ENCODE measurements at regions not wholly inside any gene's neighbourhood (a gene's known extent, or its start where the extent isn't known, plus 50 kb on each side); places are given as distances from the start of the nearest gene placed in this dataset.

DNA sequence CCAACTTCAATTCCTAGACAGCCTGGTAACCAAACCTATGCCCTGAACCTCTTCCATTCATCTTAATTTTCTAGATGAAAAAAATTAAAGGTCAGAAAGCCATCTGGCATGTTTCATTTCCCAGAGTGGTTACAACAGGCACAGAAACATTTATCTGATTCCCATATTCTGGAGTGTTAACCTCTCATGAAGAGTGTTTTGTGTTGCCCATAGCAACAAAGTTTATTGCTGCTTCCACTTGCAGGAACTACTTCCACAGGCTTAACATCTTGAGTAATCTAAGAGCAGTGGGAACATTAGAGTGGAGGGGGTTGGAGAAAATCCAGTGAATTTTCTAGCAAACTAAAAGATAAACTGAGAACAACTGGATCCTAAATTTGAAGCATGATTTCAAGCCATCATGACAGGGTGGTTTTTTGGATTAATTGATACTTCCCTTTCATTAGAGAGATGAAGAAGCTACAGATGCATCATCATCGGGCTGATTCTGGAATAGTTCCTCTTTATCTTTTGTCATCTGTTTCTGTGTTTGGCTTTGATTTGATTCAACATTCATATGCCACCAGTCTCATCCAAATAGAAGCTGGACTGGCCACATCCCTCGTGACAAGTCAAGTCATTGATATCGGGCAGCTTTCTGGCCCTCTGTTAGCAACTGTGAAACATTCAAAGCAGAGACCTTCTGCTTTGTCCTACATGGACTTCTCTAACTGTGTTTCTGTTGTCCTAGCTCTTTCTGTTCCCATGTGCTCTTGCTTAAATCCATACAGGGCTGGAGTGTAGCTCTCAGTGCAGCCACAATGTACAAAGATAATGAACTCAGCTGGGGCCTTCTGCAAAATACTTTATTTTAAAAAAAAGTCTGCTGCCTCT lies 167.3 kb downstream of the MID1IP1 start:
- Mint-ChIP-seq H3K36me3 (ENCODE audit: insufficient read depth, unreplicated experiment) (no peaks in the 10 kb centered on the region), H3K27me3 (ENCODE audit: insufficient read depth, unreplicated experiment) (no peaks in the 10 kb centered on the region), H3K4me1 (ENCODE audit: low read depth, unreplicated experiment) (no peaks in the 10 kb centered on the region), H3K9me3 (ENCODE audit: unreplicated experiment) (no peaks in the 10 kb centered on the region), H3K27ac (ENCODE audit: unreplicated experiment) (no peak overlapping the region), H3K4me3 (ENCODE audit: unreplicated experiment) (no peak overlapping the region)
- POLR2A ChIA-PET = no interaction called here
- Histone ChIP-seq H3K36me3 (ENCODE audit: control insufficient read depth, insufficient read depth, low read length) (no peaks in the 10 kb centered on the region), H3K4me1 (no peaks in the 10 kb centered on the region), H3K27me3 (replicated peaks; ENCODE audit: control insufficient read depth, insufficient read depth, low read length) (no peaks in the 10 kb centered on the region), H3K4me3 (ENCODE audit: low read depth, low read length) (no peak overlapping the region), H3K9me3 (no peaks in the 10 kb centered on the region)
- BruUV-seq (replicated peaks) = no TSS peak
- DNase-seq = no peak
- CTCF ChIA-PET = no interaction called here
- TF ChIP-seq, protein P1, sequence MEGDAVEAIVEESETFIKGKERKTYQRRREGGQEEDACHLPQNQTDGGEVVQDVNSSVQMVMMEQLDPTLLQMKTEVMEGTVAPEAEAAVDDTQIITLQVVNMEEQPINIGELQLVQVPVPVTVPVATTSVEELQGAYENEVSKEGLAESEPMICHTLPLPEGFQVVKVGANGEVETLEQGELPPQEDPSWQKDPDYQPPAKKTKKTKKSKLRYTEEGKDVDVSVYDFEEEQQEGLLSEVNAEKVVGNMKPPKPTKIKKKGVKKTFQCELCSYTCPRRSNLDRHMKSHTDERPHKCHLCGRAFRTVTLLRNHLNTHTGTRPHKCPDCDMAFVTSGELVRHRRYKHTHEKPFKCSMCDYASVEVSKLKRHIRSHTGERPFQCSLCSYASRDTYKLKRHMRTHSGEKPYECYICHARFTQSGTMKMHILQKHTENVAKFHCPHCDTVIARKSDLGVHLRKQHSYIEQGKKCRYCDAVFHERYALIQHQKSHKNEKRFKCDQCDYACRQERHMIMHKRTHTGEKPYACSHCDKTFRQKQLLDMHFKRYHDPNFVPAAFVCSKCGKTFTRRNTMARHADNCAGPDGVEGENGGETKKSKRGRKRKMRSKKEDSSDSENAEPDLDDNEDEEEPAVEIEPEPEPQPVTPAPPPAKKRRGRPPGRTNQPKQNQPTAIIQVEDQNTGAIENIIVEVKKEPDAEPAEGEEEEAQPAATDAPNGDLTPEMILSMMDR (IDR thresholded peaks at IDR 0.05; ENCODE audit: insufficient read depth in 1 of 2, low read depth in 1 of 2, low read length in 1 of 2, severe bottlenecking in 1 of 2, unreplicated experiment in 1 of 2) = no peak
- intact Hi-C loops (cut with micrococcal nuclease; ENCODE audit: unreplicated experiment) = no loop called here

DNA sequence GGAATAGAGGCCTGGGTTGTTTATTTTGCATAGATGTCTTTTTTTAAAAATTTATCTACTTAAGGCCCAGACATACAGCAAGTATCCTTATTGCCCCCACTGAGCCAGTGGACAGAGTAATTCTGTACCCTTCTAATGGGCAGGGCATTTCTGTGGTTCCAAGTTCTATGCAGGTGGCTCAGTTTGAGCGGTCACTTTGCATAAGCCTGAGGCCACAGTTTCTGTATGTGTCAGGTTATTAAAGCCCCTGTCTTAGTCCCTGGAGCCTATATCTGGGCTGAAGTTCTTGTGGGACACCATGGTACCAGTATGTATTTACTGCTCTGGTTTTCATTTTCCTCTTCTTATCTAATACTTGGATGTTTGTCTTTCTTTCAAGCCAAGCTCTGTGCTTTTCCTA lies 168.8 kb downstream of the MID1IP1 start:
- no peaks in the 10 kb centered on the region for H3K4me1 Mint-ChIP-seq (ENCODE audit: low read depth, unreplicated experiment)
- Histone ChIP-seq H3K36me3 (ENCODE audit: control insufficient read depth, insufficient read depth, low read length) (no peaks in the 10 kb centered on the region), H3K4me3 (ENCODE audit: low read depth, low read length) (no peak overlapping the region), H3K27me3 (replicated peaks; ENCODE audit: control insufficient read depth, insufficient read depth, low read length) (no peaks in the 10 kb centered on the region), H3K9me3 (no peaks in the 10 kb centered on the region), H3K4me1 (no peaks in the 10 kb centered on the region)
- H3K4me3 Mint-ChIP-seq (ENCODE audit: unreplicated experiment) = no peak overlapping the region
- H3K27ac Mint-ChIP-seq (ENCODE audit: unreplicated experiment) = no peak overlapping the region
- no peaks in the 10 kb centered on the region for H3K9me3 Mint-ChIP-seq (ENCODE audit: unreplicated experiment)
- no peaks in the 10 kb centered on the region for H3K36me3 Mint-ChIP-seq (ENCODE audit: insufficient read depth, unreplicated experiment)
- no peaks in the 10 kb centered on the region for H3K27me3 Mint-ChIP-seq (ENCODE audit: insufficient read depth, unreplicated experiment)
- no TSS peak for BruUV-seq (replicated peaks)
- CTCF ChIA-PET = no interaction called here
- intact Hi-C loops (cut with micrococcal nuclease; ENCODE audit: unreplicated experiment) = no loop called here
- no peak for DNase-seq
- TF ChIP-seq, protein P1 (IDR thresholded peaks at IDR 0.05; ENCODE audit: insufficient read depth in 1 of 2, low read depth in 1 of 2, low read length in 1 of 2, severe bottlenecking in 1 of 2, unreplicated experiment in 1 of 2) = no peak
- POLR2A ChIA-PET = no interaction called here

DNA sequence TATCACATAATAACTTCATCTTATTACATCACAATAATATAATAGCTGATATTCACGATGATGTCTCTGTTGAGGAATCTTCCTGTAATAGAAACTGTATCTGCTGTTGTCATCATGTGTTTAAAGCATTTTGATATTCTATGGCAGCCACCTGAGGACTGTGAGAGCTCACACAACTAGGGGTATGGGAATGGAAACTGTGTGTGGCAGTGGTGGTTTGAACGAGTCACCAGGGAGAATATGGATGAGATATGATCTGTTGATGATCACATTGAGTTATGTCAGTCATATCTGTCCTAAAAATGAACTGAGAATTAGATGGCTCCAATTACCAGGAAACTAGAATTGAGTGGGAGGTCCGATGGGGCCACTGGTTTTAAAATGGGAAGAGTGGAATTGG lies 169.6 kb downstream of the MID1IP1 start:
- Histone ChIP-seq H3K27me3 (replicated peaks; ENCODE audit: control insufficient read depth, insufficient read depth, low read length) (no peaks in the 10 kb centered on the region), H3K4me3 (ENCODE audit: low read depth, low read length) (no peak overlapping the region), H3K9me3 (no peaks in the 10 kb centered on the region), H3K36me3 (ENCODE audit: control insufficient read depth, insufficient read depth, low read length) (no peaks in the 10 kb centered on the region), H3K4me1 (no peaks in the 10 kb centered on the region)
- no peaks in the 10 kb centered on the region for H3K36me3 Mint-ChIP-seq (ENCODE audit: insufficient read depth, unreplicated experiment)
- intact Hi-C loops (cut with micrococcal nuclease; ENCODE audit: unreplicated experiment) = no loop called here
- TF ChIP-seq, protein P1 (IDR thresholded peaks at IDR 0.05; ENCODE audit: insufficient read depth in 1 of 2, low read depth in 1 of 2, low read length in 1 of 2, severe bottlenecking in 1 of 2, unreplicated experiment in 1 of 2) = no peak
- ChIA-PET CTCF (no interaction called here), POLR2A (no interaction called here)
- no peaks in the 10 kb centered on the region for H3K9me3 Mint-ChIP-seq (ENCODE audit: unreplicated experiment)
- no TSS peak for BruUV-seq (replicated peaks)
- no peak overlapping the region for H3K27ac Mint-ChIP-seq (ENCODE audit: unreplicated experiment)
- no peak overlapping the region for H3K4me3 Mint-ChIP-seq (ENCODE audit: unreplicated experiment)
- no peaks in the 10 kb centered on the region for H3K27me3 Mint-ChIP-seq (ENCODE audit: insufficient read depth, unreplicated experiment)
- H3K4me1 Mint-ChIP-seq (ENCODE audit: low read depth, unreplicated experiment) = no peaks in the 10 kb centered on the region
- DNase-seq = no peak

Measured in Caco-2 (cell line).